ENCODE measurements at regions not wholly inside any gene's neighbourhood (a gene's known extent, or its start where the extent isn't known, plus 50 kb on each side); places are given as distances from the start of the nearest gene placed in this dataset.

DNA sequence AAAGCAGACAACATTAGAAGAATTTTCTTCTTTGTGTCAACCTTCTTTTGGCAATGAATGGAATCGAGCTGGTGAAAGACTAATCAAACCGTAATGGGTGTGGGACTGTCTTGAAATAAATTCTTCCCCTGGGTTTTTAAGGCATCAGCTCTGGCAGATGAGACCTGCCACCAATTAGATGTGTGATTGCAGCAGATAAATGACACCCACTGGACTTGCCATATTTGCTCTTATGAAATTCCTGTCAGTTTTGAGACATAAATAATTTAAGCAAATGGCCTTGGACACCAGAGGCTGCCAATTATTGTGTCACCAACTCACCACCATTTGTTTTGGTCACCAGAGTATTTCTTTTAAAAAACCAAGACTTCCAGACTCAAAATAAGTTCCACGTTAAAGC, 135.9 kb upstream of the RGMB start:
- no peak for TF ChIP-seq CTCF (IDR thresholded peaks at IDR 0.05; ENCODE audit: borderline replicate concordance)
- H3K9me3 ChIP-seq (replicated peaks): no peaks in the 10 kb centered on the region
- no peak for DNase-seq

DNA sequence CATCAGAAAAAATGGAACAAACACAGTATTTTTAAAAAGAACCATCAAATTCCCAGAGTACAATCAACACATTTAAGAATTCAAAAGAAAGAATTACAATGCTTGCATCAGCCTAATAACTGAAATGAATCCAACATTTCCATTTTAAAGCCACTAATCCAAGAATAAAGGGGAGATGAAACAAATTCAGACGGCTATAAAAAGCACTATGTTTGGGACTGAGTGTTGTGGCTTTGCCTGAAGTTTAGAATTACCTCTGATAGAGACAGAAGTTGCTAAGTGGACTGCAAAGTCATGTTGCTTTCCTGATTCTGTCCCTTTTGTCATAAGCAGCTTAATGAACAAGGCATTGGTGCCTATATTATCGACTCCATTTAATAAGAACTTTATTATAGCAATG, 135.4 kb upstream of the RGMB start:
- Histone ChIP-seq H3K4me3 (no peak overlapping the region), H3K27me3 (ENCODE audit: low read depth) (no peaks in the 10 kb centered on the region), H3K27ac (replicated peaks) (no peak overlapping the region), H3K4me1 (no peaks in the 10 kb centered on the region), H3K36me3 (no peaks in the 10 kb centered on the region), H3K9me3 (replicated peaks) (no peaks in the 10 kb centered on the region)
- DNase-seq: no peak
- intact Hi-C loops (cut with micrococcal nuclease): no loop called here
- no peak for TF ChIP-seq CTCF (IDR thresholded peaks at IDR 0.05; ENCODE audit: borderline replicate concordance)

More for the DNA sequence above, 135.9 kb upstream of the RGMB start:
- H3K36me3 ChIP-seq: no peaks in the 10 kb centered on the region
- no peak overlapping the region for H3K4me3 ChIP-seq
- H3K27ac ChIP-seq (replicated peaks): no peak overlapping the region
- no peaks in the 10 kb centered on the region for H3K4me1 ChIP-seq
- H3K27me3 ChIP-seq (ENCODE audit: low read depth): no peaks in the 10 kb centered on the region
- intact Hi-C loops (cut with micrococcal nuclease): no loop called here

DNA sequence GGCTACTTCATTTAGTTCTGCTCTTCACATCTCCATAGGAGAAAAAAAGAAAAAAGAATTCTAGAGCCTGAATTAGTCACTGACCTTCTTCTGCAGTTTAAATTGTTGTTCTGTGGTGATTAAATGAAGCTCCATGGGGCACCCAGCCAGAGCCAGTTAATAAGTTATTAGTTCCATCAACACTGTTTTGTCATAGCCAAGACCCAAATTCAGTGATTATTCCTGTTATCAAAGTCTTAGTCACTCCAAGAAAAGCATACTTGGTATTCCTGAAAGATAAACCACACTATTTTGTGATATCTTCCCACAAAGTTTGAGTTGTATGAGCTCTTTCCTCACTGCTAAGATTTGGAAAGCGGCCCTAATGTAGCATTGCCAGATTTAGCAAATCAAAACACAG, 134.8 kb upstream of the RGMB start:
- H3K4me3 ChIP-seq: no peak overlapping the region
- DNase-seq: no peak
- H3K4me1 ChIP-seq: no peaks in the 10 kb centered on the region
- H3K9me3 ChIP-seq (replicated peaks): no peaks in the 10 kb centered on the region
- TF ChIP-seq CTCF (IDR thresholded peaks at IDR 0.05; ENCODE audit: borderline replicate concordance): no peak
- intact Hi-C loops (cut with micrococcal nuclease): no loop called here
- H3K27ac ChIP-seq (replicated peaks): no peak overlapping the region
- no peaks in the 10 kb centered on the region for H3K36me3 ChIP-seq
- H3K27me3 ChIP-seq (ENCODE audit: low read depth): no peaks in the 10 kb centered on the region

DNA sequence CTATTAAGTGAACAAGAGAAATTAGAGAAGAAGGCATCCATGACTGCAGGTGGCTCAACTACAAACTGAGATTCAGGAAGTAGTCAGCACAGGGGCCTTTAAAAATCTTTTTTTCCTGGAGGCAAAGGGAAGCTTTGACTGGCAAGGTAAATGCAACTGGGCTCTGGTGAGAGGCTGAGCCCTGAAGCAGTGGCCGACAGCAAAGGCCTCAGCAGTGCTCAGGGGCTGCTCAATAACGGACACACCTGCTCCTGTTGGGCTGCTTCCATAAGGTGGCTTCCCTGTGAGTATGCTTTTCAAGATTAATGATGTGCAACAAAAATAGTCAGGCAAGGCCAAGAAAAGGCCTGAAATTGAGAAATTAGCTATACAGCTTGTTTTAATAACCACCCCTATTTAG, 134.2 kb upstream of the RGMB start:
- H3K27ac ChIP-seq (replicated peaks): no peak overlapping the region
- no peak for DNase-seq
- H3K4me3 ChIP-seq: no peak overlapping the region
- intact Hi-C loops (cut with micrococcal nuclease): no loop called here
- no peaks in the 10 kb centered on the region for H3K9me3 ChIP-seq (replicated peaks)
- H3K27me3 ChIP-seq (ENCODE audit: low read depth): no peaks in the 10 kb centered on the region
- no peaks in the 10 kb centered on the region for H3K4me1 ChIP-seq
- TF ChIP-seq CTCF (IDR thresholded peaks at IDR 0.05; ENCODE audit: borderline replicate concordance): no peak
- no peaks in the 10 kb centered on the region for H3K36me3 ChIP-seq

DNA sequence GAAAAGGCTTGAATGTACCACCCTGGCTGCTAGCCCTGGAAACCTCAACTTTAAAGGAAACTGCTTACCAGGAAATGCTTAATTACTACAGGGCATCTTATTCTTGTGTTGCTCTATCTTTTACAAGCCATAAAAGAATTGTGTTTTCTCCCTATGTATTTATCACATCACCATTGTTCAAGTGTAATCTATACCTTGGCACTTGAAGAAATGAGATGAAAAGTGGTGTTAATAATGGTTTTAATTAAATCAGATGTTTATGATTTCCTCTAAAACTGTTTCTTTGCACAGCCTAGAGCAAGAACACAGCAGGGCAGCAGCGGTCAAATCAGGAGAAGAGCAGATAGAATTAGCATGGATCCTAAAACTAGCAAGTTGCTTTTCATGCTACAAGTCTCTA, 131.8 kb upstream of the RGMB start:
- H3K27ac ChIP-seq (replicated peaks): no peak overlapping the region
- no peak overlapping the region for H3K4me3 ChIP-seq
- no peak for DNase-seq
- TF ChIP-seq CTCF (IDR thresholded peaks at IDR 0.05; ENCODE audit: borderline replicate concordance): no peak
- H3K36me3 ChIP-seq: no peaks in the 10 kb centered on the region
- peaks cover 12% of the 10 kb centered on the region for H3K9me3 ChIP-seq (replicated peaks)
- intact Hi-C loops (cut with micrococcal nuclease): no loop called here
- no peaks in the 10 kb centered on the region for H3K4me1 ChIP-seq
- H3K27me3 ChIP-seq (ENCODE audit: low read depth): no peaks in the 10 kb centered on the region

- no peak overlapping the region for H3K4me3 ChIP-seq
- intact Hi-C loops (cut with micrococcal nuclease): no loop called here
- H3K36me3 ChIP-seq: no peaks in the 10 kb centered on the region
- no peaks in the 10 kb centered on the region for H3K27me3 ChIP-seq (ENCODE audit: low read depth)
- no peaks in the 10 kb centered on the region for H3K4me1 ChIP-seq
- H3K9me3 ChIP-seq (replicated peaks): peaks cover 12% of the 10 kb centered on the region
- peak overlapping the region; percentile 17 for H3K27ac ChIP-seq (replicated peaks)
- no peak for DNase-seq
- no peak for TF ChIP-seq CTCF (IDR thresholded peaks at IDR 0.05; ENCODE audit: borderline replicate concordance)
These were observed 129.9 kb upstream of the RGMB start for GRCh38 chr5:98643569-98643968.
